Osteocyte (in vitro differentiated cells): ENCODE measurements at regions not wholly inside any gene's neighbourhood (a gene's known extent, or its start where the extent isn't known, plus 50 kb on each side); places are given as distances from the start of the nearest gene placed in this dataset.

Experiments used
- DNase-seq: peaks from one replicate; pipeline ENCODE4 v3.0.0; 2021; ENCODE audit warnings: mixed read lengths; ENCODE audit not compliant: unreplicated experiment; ENCODE audit errors: extremely low spot score
- H3K27ac Mint-ChIP-seq: one replicate; pipeline ENCODE4 v1.8.0; 2021; ENCODE audit warnings: mild to moderate bottlenecking, mixed read lengths; ENCODE audit not compliant: unreplicated experiment
- H3K27me3 Mint-ChIP-seq: one replicate; pipeline ENCODE4 v1.8.0; 2021; ENCODE audit warnings: mixed read lengths; ENCODE audit not compliant: unreplicated experiment
- H3K36me3 Mint-ChIP-seq: one replicate; pipeline ENCODE4 v1.8.0; 2021; ENCODE audit warnings: mixed read lengths; ENCODE audit not compliant: unreplicated experiment
- H3K4me1 Mint-ChIP-seq: one replicate; pipeline ENCODE4 v1.8.0; 2021; ENCODE audit warnings: mixed read lengths; ENCODE audit not compliant: unreplicated experiment
- H3K4me3 Mint-ChIP-seq: one replicate; pipeline ENCODE4 v1.8.0; 2021; ENCODE audit warnings: mild to moderate bottlenecking, moderate library complexity, mixed read lengths; ENCODE audit not compliant: unreplicated experiment
- H3K9me3 Mint-ChIP-seq: one replicate; pipeline ENCODE4 v1.8.0; 2021; ENCODE audit warnings: mixed read lengths; ENCODE audit not compliant: unreplicated experiment
- TF ChIP-seq, protein P1 (sequence below): fragments of 200-600 bp; sonication (generic); IDR thresholded peaks from 2 replicates; pipeline ENCODE4 v1.5.0; 2021; ENCODE audit warnings: antibody characterized with exemption, mild to moderate bottlenecking, moderate library complexity

GRCh38 chrX:44432641-44433040, 89.2 kb upstream of the EFHC2 start:
- H3K9me3 Mint-ChIP-seq: peaks cover 31% of the 10 kb centered on the region
- no peaks in the 10 kb centered on the region for H3K36me3 Mint-ChIP-seq
- TF ChIP-seq, protein P1, sequence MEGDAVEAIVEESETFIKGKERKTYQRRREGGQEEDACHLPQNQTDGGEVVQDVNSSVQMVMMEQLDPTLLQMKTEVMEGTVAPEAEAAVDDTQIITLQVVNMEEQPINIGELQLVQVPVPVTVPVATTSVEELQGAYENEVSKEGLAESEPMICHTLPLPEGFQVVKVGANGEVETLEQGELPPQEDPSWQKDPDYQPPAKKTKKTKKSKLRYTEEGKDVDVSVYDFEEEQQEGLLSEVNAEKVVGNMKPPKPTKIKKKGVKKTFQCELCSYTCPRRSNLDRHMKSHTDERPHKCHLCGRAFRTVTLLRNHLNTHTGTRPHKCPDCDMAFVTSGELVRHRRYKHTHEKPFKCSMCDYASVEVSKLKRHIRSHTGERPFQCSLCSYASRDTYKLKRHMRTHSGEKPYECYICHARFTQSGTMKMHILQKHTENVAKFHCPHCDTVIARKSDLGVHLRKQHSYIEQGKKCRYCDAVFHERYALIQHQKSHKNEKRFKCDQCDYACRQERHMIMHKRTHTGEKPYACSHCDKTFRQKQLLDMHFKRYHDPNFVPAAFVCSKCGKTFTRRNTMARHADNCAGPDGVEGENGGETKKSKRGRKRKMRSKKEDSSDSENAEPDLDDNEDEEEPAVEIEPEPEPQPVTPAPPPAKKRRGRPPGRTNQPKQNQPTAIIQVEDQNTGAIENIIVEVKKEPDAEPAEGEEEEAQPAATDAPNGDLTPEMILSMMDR: no peak
- DNase-seq: no peak
- no peaks in the 10 kb centered on the region for H3K4me1 Mint-ChIP-seq
- H3K27me3 Mint-ChIP-seq: no peaks in the 10 kb centered on the region
- no peak overlapping the region for H3K27ac Mint-ChIP-seq
- no peak overlapping the region for H3K4me3 Mint-ChIP-seq

DNA sequence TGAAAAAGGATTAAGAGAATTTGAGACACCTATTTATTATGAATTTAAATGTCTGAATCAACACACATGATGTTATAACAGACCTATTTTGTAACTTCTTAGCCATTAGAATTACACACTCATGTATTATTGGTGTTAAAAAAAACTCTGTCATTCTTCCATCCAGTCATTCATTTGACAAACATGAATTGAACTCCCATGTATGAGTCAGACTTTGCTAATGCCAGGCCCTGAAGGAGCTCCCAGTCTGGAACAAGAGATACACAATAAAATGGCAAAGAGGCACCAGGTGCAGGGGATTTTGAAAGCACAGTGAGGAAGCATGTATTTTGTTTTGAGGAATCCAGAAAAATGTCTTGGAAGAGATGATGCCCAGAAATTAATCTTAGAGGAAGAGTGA, 87.7 kb upstream of the EFHC2 start:
- no peaks in the 10 kb centered on the region for H3K27me3 Mint-ChIP-seq
- no peak overlapping the region for H3K4me3 Mint-ChIP-seq
- peaks cover 26% of the 10 kb centered on the region for H3K9me3 Mint-ChIP-seq
- no peaks in the 10 kb centered on the region for H3K36me3 Mint-ChIP-seq
- DNase-seq: no peak
- H3K4me1 Mint-ChIP-seq: no peaks in the 10 kb centered on the region
- no peak overlapping the region for H3K27ac Mint-ChIP-seq
- TF ChIP-seq, protein P1: no peak

GRCh38 chrX:44428989-44429627, 85.6 kb upstream of the EFHC2 start:
- TF ChIP-seq, protein P1: no peak
- H3K36me3 Mint-ChIP-seq: no peaks in the 10 kb centered on the region
- no peak overlapping the region for H3K27ac Mint-ChIP-seq
- no peaks in the 10 kb centered on the region for H3K4me1 Mint-ChIP-seq
- H3K27me3 Mint-ChIP-seq: no peaks in the 10 kb centered on the region
- no peak for DNase-seq
- no peak overlapping the region for H3K4me3 Mint-ChIP-seq
- H3K9me3 Mint-ChIP-seq: peaks cover 21% of the 10 kb centered on the region

DNA sequence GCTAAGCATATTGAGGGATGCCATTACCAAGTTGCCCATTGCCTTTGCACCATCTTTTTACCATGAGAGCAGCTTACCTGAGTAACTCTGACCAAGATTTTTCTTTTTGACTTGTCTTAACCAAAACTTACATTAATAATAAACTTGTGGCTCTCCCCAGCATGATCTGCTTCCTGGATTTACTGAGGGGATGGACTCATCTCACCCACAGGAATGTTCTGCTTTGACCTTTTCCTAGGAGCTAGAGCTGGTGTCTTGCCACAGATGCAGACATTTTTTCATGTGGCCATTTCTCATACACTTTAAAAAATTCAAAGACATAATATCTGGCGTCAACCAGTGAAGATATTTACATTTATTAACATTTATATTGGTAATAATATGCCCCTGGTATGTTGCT, 79.2 kb upstream of the EFHC2 start:
- TF ChIP-seq, protein P1: no peak
- no peak overlapping the region for H3K27ac Mint-ChIP-seq
- H3K36me3 Mint-ChIP-seq: no peaks in the 10 kb centered on the region
- H3K9me3 Mint-ChIP-seq: peaks cover 12% of the 10 kb centered on the region
- no peak for DNase-seq
- peaks cover 2% of the 10 kb centered on the region for H3K27me3 Mint-ChIP-seq
- no peak overlapping the region for H3K4me3 Mint-ChIP-seq
- no peaks in the 10 kb centered on the region for H3K4me1 Mint-ChIP-seq

DNA sequence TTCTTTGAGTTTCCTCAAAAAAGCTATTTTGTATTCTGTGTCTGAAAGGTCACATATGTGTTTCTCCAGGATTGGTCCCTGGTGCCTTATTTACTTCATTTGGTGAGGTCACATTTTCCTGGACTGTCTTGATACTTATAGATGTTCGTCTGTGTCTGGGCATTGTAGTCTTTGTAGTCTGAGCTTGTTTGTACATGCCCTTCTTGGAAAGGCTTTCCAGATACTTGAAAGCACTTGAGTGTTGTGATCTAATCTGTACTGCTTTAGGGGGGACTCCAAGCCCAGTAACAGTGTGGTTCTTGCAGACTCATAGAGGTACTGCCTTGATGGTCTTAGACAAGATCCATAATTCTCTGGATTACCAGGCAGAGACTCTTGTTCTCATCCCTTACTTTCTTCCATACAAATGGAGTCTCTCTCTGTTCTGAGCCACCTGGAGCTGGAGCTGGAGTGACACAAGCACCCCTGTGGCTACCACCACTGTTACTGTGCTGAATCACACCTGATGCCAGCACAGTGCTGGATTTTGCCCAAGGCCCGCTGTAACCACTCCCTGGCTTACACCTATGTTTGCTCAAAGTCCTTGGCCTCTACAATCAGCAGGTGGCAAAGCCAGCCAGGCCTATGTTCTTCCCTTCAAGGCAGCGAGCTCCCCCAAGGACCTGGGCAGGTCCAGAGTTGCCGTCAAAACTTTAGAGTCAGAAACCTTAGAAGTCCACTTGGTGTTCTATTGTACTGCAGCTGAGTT, 72.3 kb upstream of the EFHC2 start:
- Mint-ChIP-seq H3K4me1 (no peaks in the 10 kb centered on the region), H3K36me3 (no peaks in the 10 kb centered on the region), H3K9me3 (peaks cover 24% of the 10 kb centered on the region), H3K4me3 (no peak overlapping the region), H3K27me3 (no peaks in the 10 kb centered on the region), H3K27ac (no peak overlapping the region)
- no peak for DNase-seq
- TF ChIP-seq, protein P1: no peak
